A673 (cell line): ENCODE measurements at regions not wholly inside any gene's neighbourhood (a gene's known extent, or its start where the extent isn't known, plus 50 kb on each side); places are given as distances from the start of the nearest gene placed in this dataset.

Experiments used
- BruUV-seq: library from RNA; stranded (reverse); fragments of 400-500 nt; replicated peaks from 2 replicates; lab custom pipeline; 2021; lab: Mats Ljungman, UMichigan
- CTCF ChIA-PET: fragments of 300-600 bp; sonication (Branson Sonifier 250); formaldehyde crosslinking; loops from one replicate; lab custom pipeline; 2022; ENCODE audit warnings: antibody characterized with exemption; lab: Charles Lee
- POLR2A ChIA-PET: fragments of 300-600 bp; sonication (Branson Sonifier 250); formaldehyde crosslinking; loops from one replicate; lab custom pipeline; 2022; ENCODE audit warnings: antibody characterized with exemption; ENCODE audit not compliant: low non-redundant PET; lab: Charles Lee
- DNase-seq: peaks from one replicate; pipeline ENCODE4 v3.0.0-alpha.2; 2015; ENCODE audit warnings: low spot score
- H3K27ac ChIP-seq: fragments of 200-600 bp; sonication (generic); 2 replicates; pipeline ENCODE4 v1.5.1; 2016; ENCODE audit warnings: mixed run types, low read depth, mild to moderate bottlenecking, mixed read lengths, antibody characterized with exemption, low read length; ENCODE audit not compliant: poor library complexity, severe bottlenecking
- H3K27me3 ChIP-seq: fragments of 200-600 bp; sonication (generic); replicated peaks from 2 replicates; pipeline ENCODE4 v1.6.1; 2017; ENCODE audit warnings: mixed run types, low read depth, mild to moderate bottlenecking, mixed read lengths, antibody characterized with exemption, low read length; ENCODE audit not compliant: insufficient read depth, poor library complexity
- H3K36me3 ChIP-seq: fragments of 200-600 bp; sonication (generic); 2 replicates; pipeline ENCODE4 v1.6.1; 2016; ENCODE audit warnings: mixed run types, mild to moderate bottlenecking, mixed read lengths, antibody characterized with exemption, low read length; ENCODE audit not compliant: insufficient read depth, poor library complexity, severe bottlenecking
- H3K4me1 ChIP-seq: fragments of 200-600 bp; sonication (generic); 2 replicates; pipeline ENCODE4 v1.6.1; 2017; ENCODE audit warnings: mixed run types, mild to moderate bottlenecking, mixed read lengths, antibody characterized with exemption, low read length; ENCODE audit not compliant: insufficient read depth, poor library complexity, severe bottlenecking
- H3K4me3 ChIP-seq: fragments of 200-600 bp; sonication (generic); 2 replicates; pipeline ENCODE4 v1.5.1; 2016; ENCODE audit warnings: low read depth, mixed run types, mild to moderate bottlenecking, mixed read lengths, low read length; ENCODE audit not compliant: poor library complexity, severe bottlenecking
- H3K9me3 ChIP-seq: fragments of 200-600 bp; sonication (generic); 2 replicates; pipeline ENCODE4 v1.6.1; 2016; ENCODE audit warnings: mixed run types, low read depth, mild to moderate bottlenecking, mixed read lengths, antibody characterized with exemption, low read length; ENCODE audit not compliant: poor library complexity, severe bottlenecking
- CTCF ChIP-seq: fragments of 300-800, 200-600 bp; sonication (generic); conservative IDR thresholded peaks from 2 replicates; pipeline ENCODE4 v1.5.1; 2017; ENCODE audit warnings: low read depth, mild to moderate bottlenecking, antibody characterized with exemption, low read length, moderate library complexity, mixed read lengths
- EZH2 ChIP-seq: fragments of 200-600 bp; sonication (generic); IDR thresholded peaks from 2 replicates; pipeline ENCODE4 v1.6.1; 2017; ENCODE audit warnings: borderline replicate concordance, low read depth, mild to moderate bottlenecking, mixed read lengths, antibody characterized with exemption, low read length; ENCODE audit not compliant: poor library complexity, severe bottlenecking
- intact Hi-C: fragments of 100-400 bp; cut with micrococcal nuclease; formaldehyde crosslinking; loops from one replicate; pipeline ENCODE4 v1.10.0; 2022; ENCODE audit not compliant: unreplicated experiment

GRCh38 chr20:4542270-4542669, 144.0 kb upstream of the PRNP start:
- H3K4me1 ChIP-seq: no peaks in the 10 kb centered on the region
- no peak for DNase-seq
- peaks cover 1% of the 10 kb centered on the region for H3K9me3 ChIP-seq
- H3K27ac ChIP-seq: no peak overlapping the region
- CTCF ChIA-PET: no interaction called here
- intact Hi-C loops: no loop called here
- H3K36me3 ChIP-seq: no peaks in the 10 kb centered on the region
- no peaks in the 10 kb centered on the region for H3K27me3 ChIP-seq
- no peak overlapping the region for H3K4me3 ChIP-seq
- BruUV-seq: no TSS peak
- POLR2A ChIA-PET: no interaction called here
- TF ChIP-seq CTCF (no peak), EZH2 (no peak)

GRCh38 chr20:4534315-4534714, 151.9 kb upstream of the PRNP start:
- POLR2A ChIA-PET: no interaction called here
- H3K36me3 ChIP-seq: no peaks in the 10 kb centered on the region

GRCh38 chr20:4533368-4534133, 152.7 kb upstream of the PRNP start:
- Histone ChIP-seq H3K36me3 (no peaks in the 10 kb centered on the region), H3K27ac (no peak overlapping the region), H3K27me3 (no peaks in the 10 kb centered on the region), H3K4me1 (no peaks in the 10 kb centered on the region), H3K4me3 (no peak overlapping the region), H3K9me3 (peaks cover 13% of the 10 kb centered on the region)
- no peak for DNase-seq
- TF ChIP-seq EZH2 (no peak), CTCF (no peak)
- BruUV-seq: no TSS peak
- intact Hi-C loops: no loop called here
- ChIA-PET POLR2A (no interaction called here), CTCF (no interaction called here)

More at GRCh38 chr20:4534315-4534714, 151.9 kb upstream of the PRNP start:
- H3K4me1 ChIP-seq: no peaks in the 10 kb centered on the region
- no peaks in the 10 kb centered on the region for H3K27me3 ChIP-seq
- no peak overlapping the region for H3K27ac ChIP-seq
- TF ChIP-seq EZH2 (no peak), CTCF (no peak)
- H3K9me3 ChIP-seq: peaks cover 8% of the 10 kb centered on the region
- CTCF ChIA-PET: interaction anchor here (0.8 kb wide), 1 partner anchor 35 kb away, joined by 3 read pairs; no protein-coding TSS in a partner anchor
- intact Hi-C loops: no loop called here
- DNase-seq: no peak
- no peak overlapping the region for H3K4me3 ChIP-seq
- BruUV-seq: no TSS peak
